CD4-positive, alpha-beta T cell treated with Interleukin-12 subunit alpha and Interleukin-12 subunit beta, for 1 hour (primary cell): ENCODE measurements at regions not wholly inside any gene's neighbourhood (a gene's known extent, or its start where the extent isn't known, plus 50 kb on each side); places are given as distances from the start of the nearest gene placed in this dataset.

Experiments
- DNase-seq: peaks from one replicate; pipeline ENCODE4 v3.0.0-alpha.2; 2020

- DNase-seq, result no peak
These were observed 1178.7 kb upstream of the NRXN1 start for GRCh38 chr2:52210611-52211010.

GRCh38 chr2:52210161-52210560 lies 1178.2 kb upstream of the NRXN1 start:
- DNase-seq, result no peak

GRCh38 chr2:52194342-52194741 lies 1162.4 kb upstream of the NRXN1 start:
- no peak for DNase-seq

GRCh38 chr2:52193804-52194203 lies 1161.9 kb upstream of the NRXN1 start:
- no peak for DNase-seq

GRCh38 chr2:52192656-52193055 lies 1160.7 kb upstream of the NRXN1 start:
- DNase-seq, result no peak

- no peak for DNase-seq
These were observed 1149.1 kb upstream of the NRXN1 start for GRCh38 chr2:52181080-52181479.

GRCh38 chr2:52178845-52179244 lies 1146.9 kb upstream of the NRXN1 start:
- no peak for DNase-seq

GRCh38 chr2:52145005-52145404 lies 1113.1 kb upstream of the NRXN1 start:
- DNase-seq, result no peak

GRCh38 chr2:52144590-52144989 lies 1112.7 kb upstream of the NRXN1 start:
- no peak for DNase-seq

- DNase-seq, result no peak
These were observed 1109.1 kb upstream of the NRXN1 start for GRCh38 chr2:52141076-52141475.

- no peak for DNase-seq
These were observed 1107.3 kb upstream of the NRXN1 start for GRCh38 chr2:52139241-52139640.

- no peak for DNase-seq
These were observed 1103.3 kb upstream of the NRXN1 start for GRCh38 chr2:52135235-52135634.

GRCh38 chr2:52128081-52128480 lies 1096.1 kb upstream of the NRXN1 start:
- no peak for DNase-seq

- no peak for DNase-seq
These were observed 1095.6 kb upstream of the NRXN1 start for GRCh38 chr2:52127527-52127926.

- no peak for DNase-seq
These were observed 1085.4 kb upstream of the NRXN1 start for GRCh38 chr2:52117299-52117698.

GRCh38 chr2:52115750-52116149 lies 1083.8 kb upstream of the NRXN1 start:
- no peak for DNase-seq

- no peak for DNase-seq
These were observed 1081.4 kb upstream of the NRXN1 start for GRCh38 chr2:52113338-52113737.

GRCh38 chr2:52112141-52112540 lies 1080.2 kb upstream of the NRXN1 start:
- no peak for DNase-seq

GRCh38 chr2:52107124-52107523 lies 1075.2 kb upstream of the NRXN1 start:
- DNase-seq, result no peak

- no peak for DNase-seq
These were observed 1065.1 kb upstream of the NRXN1 start for GRCh38 chr2:52097071-52097470.

GRCh38 chr2:52084759-52085158 lies 1052.8 kb upstream of the NRXN1 start:
- DNase-seq, result no peak

- no peak for DNase-seq
These were observed 1051.3 kb upstream of the NRXN1 start for GRCh38 chr2:52083214-52083613.

GRCh38 chr2:52082646-52083045 lies 1050.7 kb upstream of the NRXN1 start:
- no peak for DNase-seq

- DNase-seq, result no peak
These were observed 1047.7 kb upstream of the NRXN1 start for GRCh38 chr2:52079602-52080001.

- DNase-seq, result no peak
These were observed 1045.2 kb upstream of the NRXN1 start for GRCh38 chr2:52077159-52077558.

- no peak for DNase-seq
These were observed 1042.3 kb upstream of the NRXN1 start for GRCh38 chr2:52074130-52074719.
